Stimulated activated CD4-positive, alpha-beta T cell treated with anti-CD3 and anti-CD28 coated beads, Interleukin-12 subunit alpha, Interleukin-12 subunit beta, amount 100 ng/mL, for 48 hours (primary cell): ENCODE measurements at regions not wholly inside any gene's neighbourhood (a gene's known extent, or its start where the extent isn't known, plus 50 kb on each side); places are given as distances from the start of the nearest gene placed in this dataset.

Experiments used
- DNase-seq, 3 donors: peaks; one replicate each; pipeline ENCODE4 v3.0.0-alpha.2; 2020; ENCODE audit warnings: low read depth in 2 of 3, low spot score in 1 of 3

DNA sequence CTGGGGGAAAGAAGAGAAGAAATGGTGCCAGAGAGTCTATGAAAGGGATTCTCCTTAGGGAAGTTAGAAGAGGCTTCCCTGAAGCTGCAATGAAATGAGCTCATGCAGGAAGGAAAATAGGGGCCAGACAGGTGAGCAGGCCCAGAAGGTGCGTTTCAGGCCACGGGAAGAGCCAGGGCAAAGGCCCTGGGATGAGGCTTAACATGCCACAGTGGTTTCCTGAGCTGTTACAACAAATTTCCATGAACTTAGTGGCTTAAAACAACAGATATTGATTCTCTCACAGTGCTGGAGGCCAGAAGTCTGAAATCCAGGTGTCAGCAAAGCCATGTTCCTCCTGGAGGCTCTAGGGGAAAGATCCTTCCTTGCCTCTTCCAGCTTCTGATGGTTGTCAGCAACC, 167.9 kb downstream of the TFAP2C start:
- DNase-seq: no peak

DNA sequence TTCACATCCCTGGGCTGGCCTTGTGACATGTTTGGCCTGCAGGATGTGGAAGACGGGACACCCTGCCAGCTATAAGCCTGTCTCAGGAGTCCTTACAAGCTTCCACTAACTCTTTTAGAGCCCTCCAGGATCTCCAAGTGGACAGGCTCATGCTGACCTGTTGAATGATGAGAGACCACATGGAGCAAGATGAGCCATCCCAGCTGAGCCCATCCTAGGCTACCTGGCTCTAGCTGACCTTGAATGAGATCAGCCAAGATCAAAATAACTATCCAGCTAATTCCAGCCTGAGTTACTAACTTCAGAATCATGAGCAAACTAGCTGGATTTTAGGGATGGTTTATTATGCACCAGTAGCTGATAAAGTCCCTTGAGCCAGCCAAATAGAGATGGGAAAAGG, 169.5 kb downstream of the TFAP2C start:
- no peak for DNase-seq

GRCh38 chr20:56799187-56799586, 170.1 kb downstream of the TFAP2C start:
- no peak for DNase-seq

GRCh38 chr20:56800088-56800487, 171.0 kb downstream of the TFAP2C start:
- DNase-seq: no peak

DNA sequence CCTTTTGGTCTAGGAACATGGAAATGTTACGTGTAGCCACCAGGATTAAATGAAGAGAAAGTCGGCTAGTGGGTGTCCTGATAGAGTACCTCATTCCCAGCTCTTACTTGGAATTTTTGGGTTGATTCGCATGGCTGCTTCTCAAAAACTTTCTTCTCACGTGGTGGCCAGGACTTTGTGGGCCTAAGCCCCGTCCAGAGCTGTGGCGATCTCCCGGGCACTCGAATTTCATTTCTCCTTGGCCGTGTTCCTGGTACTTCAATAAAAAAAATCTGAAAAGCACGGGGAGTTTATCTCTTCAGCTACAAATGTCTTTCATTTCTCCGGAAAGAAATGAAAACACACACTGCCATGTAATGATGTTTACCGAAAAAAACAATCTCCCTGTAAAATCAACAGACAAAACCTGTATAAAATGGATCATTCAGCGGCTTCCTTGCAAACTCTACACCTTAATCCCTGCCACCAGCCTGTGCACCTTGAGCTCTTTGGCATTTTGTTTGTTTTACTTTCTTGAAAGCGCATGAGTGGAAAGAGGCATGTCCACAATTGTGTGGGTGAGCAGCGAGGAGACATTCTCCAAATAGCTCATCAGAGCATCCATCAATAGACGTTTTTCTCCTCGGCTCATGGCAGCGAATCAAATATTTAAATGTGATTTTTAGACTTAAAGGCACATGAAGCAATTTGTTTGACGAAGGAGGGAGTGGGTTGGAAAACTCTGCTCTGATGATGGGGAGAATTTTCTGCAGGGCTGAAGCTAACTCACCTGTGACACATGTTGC, 173.1 kb downstream of the TFAP2C start:
- no peak for DNase-seq

DNA sequence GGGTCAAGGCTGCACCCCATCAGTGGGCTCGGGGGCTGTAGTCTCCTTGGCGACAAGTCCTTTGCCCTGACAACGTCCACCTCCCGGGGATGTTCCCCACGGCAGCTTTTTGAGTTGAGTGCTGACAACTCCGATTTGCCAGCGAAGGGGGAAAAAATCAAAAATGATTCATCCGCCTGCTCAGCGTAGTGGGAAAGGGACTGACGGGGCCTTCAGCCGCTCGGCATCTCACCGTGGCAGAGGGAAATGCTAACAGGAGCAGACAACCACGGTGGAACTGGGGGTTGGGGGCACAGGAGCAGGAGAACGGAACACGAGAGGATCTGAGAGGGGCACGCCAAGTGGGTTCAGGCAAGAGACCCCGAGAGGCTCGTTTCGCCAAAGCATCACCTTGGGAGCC, 173.7 kb downstream of the TFAP2C start:
- DNase-seq: no peak

DNA sequence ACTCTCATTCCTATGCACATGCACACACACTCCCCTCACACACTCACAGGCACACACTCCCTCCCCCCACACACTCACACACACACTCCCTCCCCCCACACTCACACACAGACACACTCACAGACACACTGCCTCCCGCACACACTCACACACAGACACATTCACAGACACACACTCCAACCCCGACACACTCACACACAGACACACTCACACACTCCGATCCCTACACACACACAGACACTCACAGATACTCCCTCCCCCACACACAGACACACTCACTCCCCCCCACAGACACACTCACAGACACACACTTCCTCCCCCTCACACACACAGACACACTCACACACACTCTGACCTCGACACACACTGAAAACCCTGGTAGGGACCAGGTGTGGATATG, 176.2 kb downstream of the TFAP2C start:
- DNase-seq: no peak

- DNase-seq: no peak
These were observed 176.9 kb downstream of the TFAP2C start for GRCh38 chr20:56805966-56806365.

- DNase-seq: no peak
These were observed 177.9 kb downstream of the TFAP2C start for GRCh38 chr20:56806952-56807517.

GRCh38 chr20:56808117-56808725, 179.1 kb downstream of the TFAP2C start:
- DNase-seq: no peak

DNA sequence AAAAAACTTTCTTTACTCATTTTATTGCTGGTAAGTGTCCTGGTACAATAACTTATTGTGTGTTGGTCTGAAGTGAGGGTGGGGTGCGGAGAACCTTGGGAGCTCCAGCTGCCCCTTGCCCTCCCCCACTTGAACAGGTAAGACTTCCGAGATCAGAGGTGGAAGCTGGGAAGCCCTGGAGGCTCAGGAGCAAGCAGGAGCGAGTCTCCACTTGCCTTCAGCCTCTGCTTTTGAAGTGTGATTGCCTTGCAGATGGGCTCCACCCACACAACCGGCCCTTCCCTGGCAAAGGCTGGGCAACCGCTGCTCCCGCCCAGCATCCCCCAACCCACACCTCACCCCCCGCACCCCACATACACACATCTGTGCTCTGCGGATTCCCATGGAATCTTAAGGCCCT, 179.6 kb downstream of the TFAP2C start:
- no peak for DNase-seq

GRCh38 chr20:56809668-56810067, 180.6 kb downstream of the TFAP2C start:
- DNase-seq: no peak

DNA sequence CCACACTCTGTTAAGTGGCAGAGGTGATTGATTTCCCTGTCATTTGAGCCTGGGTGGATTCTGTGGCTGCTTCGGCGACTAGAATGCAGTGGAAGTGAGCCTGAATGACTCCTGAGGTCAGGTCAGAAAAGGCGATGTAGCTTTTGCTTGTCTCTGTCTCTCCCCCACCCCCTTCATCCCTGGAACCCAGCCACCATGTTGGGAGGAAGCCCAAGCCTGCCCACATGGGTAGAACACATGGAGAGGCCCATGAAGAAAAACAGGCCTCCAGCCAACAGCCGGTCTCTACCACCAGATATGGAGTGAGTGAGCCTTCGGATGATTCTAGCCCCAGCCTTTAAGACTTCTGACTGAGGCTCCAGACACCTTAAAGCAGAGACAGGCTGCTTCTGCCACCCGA, 181.0 kb downstream of the TFAP2C start:
- DNase-seq: no peak

GRCh38 chr20:56815796-56816195, 186.7 kb downstream of the TFAP2C start:
- no peak for DNase-seq

- no peak for DNase-seq
These were observed 187.2 kb downstream of the TFAP2C start for GRCh38 chr20:56816349-56816748.

- no peak for DNase-seq
These were observed 188.9 kb downstream of the TFAP2C start for GRCh38 chr20:56817780-56818675.

DNA sequence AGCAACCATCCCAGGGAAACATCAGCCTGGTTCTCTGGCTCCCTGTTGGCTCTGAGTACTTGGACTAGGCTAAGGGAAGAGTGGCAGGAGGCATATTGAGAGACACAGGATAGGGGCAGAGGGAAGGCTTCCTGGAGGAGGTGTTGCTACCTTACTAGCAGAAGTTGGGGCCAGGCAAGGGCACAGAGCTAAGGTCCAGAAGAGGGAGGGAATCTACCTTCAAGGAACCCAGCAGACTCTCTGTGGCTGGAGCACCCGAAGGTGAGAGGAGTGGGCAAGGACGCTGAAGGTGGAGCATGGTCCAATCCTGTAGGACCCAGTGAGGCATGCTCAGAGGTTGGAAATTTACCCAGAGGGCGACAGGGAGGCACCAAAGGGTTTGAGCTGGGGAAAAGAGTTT, 191.9 kb downstream of the TFAP2C start:
- DNase-seq: no peak

GRCh38 chr20:56826306-56826704, 197.2 kb downstream of the TFAP2C start:
- no peak for DNase-seq

DNA sequence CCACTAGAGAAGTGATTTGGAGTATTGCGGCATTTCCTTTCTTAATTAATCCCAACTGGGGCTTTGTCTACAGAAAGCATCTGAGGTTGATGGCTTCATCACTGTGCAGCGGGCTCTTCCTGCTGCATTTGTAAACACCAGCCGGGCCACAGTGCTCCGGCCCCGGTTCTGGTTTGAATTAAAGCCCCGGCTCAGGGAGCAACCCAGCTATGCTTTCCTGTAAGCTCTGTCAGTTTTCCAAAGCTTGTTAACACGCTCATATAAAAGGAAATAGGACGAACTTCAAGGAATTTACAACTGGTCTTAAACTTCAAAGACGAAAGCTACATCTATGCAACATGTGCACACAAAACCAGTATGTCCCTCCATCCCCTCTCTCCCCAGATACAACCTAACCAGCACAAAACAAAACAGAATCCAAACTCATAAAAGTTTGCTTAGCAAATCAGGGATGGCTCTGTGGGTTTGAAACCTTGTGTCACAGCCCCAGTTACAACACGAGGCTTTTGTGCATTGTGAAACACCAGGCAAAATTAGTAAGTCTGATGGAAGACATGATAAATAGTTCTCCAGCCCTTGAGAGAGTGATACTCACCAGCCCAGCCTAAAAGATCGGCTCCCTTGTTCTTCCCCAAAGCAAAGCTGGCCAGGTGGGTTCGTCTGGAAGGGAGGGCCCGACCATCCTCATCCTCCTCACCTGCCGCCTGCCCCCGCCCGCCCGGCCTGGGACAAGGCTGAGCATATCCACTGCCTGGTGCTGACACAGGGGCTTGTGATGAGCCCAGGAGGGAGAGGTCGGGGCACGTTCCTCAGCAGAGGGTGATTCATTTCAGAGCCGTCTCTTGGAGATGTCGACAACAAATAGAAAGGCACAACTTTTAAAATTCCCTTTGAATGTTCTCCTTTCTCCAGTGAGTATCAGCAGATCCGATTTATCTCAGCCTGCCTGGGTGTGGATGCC, 197.9 kb downstream of the TFAP2C start:
- no peak for DNase-seq

DNA sequence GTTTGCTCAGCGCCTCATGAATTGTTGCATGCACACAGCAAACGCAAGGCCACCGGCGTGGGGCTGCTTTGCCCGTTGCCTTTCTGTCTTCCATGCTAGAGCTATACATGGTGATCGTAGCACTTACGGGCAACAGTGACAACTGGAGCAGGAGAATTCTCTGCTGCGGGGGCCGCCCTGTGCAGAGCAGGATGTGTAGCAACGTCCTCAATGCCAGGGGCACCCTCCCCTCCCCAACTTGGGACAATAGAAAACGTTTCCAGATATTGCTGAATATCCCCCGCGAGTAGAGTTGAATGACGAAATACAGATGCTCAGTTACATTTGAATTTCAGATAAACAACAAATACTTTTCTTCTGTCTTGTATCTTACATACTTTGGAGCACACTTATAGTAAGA, 198.7 kb downstream of the TFAP2C start:
- DNase-seq: no peak
